ENCODE measurements at regions not wholly inside any gene's neighbourhood (a gene's known extent, or its start where the extent isn't known, plus 50 kb on each side); places are given as distances from the start of the nearest gene placed in this dataset.

- Histone ChIP-seq H3K36me3 (ENCODE audit: control insufficient read depth in 2 of 2, extremely low read depth in 1 of 2, insufficient read depth in 2 of 2, low read length in 2 of 2) (no peaks in the 10 kb centered on the region), H3K9ac (ENCODE audit: control insufficient read depth, extremely low read depth, insufficient read depth, low read length) (no peak overlapping the region), H4K20me1 (ENCODE audit: control insufficient read depth, extremely low read depth, insufficient read depth, low read length) (no peaks in the 10 kb centered on the region), H3K27ac (ENCODE audit: control insufficient read depth, insufficient read depth, low read length) (no peak overlapping the region), H2AFZ (ENCODE audit: control insufficient read depth, low read length) (no peak overlapping the region), H3K4me1 (ENCODE audit: control insufficient read depth, extremely low read depth, insufficient read depth, low read length) (no peaks in the 10 kb centered on the region), H3K79me2 (ENCODE audit: control insufficient read depth, insufficient read depth, low read length) (no peaks in the 10 kb centered on the region), H3K4me2 (ENCODE audit: control insufficient read depth, extremely low read depth, insufficient read depth, low read depth, low read length) (no peak overlapping the region), H3K9me1 (ENCODE audit: control insufficient read depth, extremely low read depth, insufficient read depth, low read length) (no peaks in the 10 kb centered on the region), H3K27me3 (ENCODE audit: control insufficient read depth, extremely low read depth, insufficient read depth, low read length) (no peaks in the 10 kb centered on the region), H3K9me3 (ENCODE audit: control insufficient read depth, low read depth, low read length) (no peaks in the 10 kb centered on the region), H3K4me3 (ENCODE audit: control insufficient read depth in 2 of 3, extremely low read depth in 1 of 3, insufficient read depth in 2 of 3, low read depth in 1 of 3, low read length in 3 of 3) (no peak overlapping the region)
- no peak for FAIRE-seq
- dilution Hi-C loops (cut with MboI; ENCODE audit: extremely low pct_ligation_motif_present, low sequenced_read_pairs) = no loop called here
- no peak for DNase-seq (ENCODE audit: low read depth, low spot score)
- TF ChIP-seq EZH2 (IDR thresholded peaks at IDR 0.05; ENCODE audit: low read length) = no peak
- TF ChIP-seq, protein P1, sequence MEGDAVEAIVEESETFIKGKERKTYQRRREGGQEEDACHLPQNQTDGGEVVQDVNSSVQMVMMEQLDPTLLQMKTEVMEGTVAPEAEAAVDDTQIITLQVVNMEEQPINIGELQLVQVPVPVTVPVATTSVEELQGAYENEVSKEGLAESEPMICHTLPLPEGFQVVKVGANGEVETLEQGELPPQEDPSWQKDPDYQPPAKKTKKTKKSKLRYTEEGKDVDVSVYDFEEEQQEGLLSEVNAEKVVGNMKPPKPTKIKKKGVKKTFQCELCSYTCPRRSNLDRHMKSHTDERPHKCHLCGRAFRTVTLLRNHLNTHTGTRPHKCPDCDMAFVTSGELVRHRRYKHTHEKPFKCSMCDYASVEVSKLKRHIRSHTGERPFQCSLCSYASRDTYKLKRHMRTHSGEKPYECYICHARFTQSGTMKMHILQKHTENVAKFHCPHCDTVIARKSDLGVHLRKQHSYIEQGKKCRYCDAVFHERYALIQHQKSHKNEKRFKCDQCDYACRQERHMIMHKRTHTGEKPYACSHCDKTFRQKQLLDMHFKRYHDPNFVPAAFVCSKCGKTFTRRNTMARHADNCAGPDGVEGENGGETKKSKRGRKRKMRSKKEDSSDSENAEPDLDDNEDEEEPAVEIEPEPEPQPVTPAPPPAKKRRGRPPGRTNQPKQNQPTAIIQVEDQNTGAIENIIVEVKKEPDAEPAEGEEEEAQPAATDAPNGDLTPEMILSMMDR (optimal IDR thresholded peaks at IDR 0.05 in 1 of 3, IDR thresholded peaks at IDR 0.05 in 1 of 3, conservative IDR thresholded peaks at IDR 0.05 in 1 of 3; ENCODE audit: extremely low read depth in 1 of 3, insufficient read depth in 2 of 3, low read length in 3 of 3) = no peak
Measured at GRCh38 chr3:174786825-174787224, 72.3 kb upstream of the NAALADL2 start.

DNA sequence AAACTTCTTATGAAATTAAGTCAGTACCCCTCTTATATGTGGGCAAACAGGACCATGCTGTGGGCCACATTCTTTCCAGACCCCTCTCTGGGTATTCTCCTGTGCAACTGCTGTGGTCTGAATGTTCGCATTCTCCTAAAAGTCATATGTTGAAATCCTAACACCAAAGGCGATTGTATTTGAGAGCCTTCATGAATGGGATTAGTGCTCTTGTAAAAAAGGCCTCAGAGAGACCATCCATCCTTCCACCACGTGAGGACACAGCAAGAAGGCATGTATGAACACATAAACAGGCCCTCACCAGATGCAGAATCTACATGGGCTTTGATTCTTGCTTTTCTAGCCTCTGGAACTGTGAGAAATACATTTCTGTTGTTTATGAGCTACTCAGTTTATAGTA is 68.0 kb upstream of the NAALADL2 start:
- H4K20me1 ChIP-seq (ENCODE audit: control insufficient read depth, extremely low read depth, insufficient read depth, low read length) = no peaks in the 10 kb centered on the region
- H3K27ac ChIP-seq (ENCODE audit: control insufficient read depth, insufficient read depth, low read length) = no peak overlapping the region
- H3K9me3 ChIP-seq (ENCODE audit: control insufficient read depth, low read depth, low read length) = no peaks in the 10 kb centered on the region
- no peak overlapping the region for H3K9ac ChIP-seq (ENCODE audit: control insufficient read depth, extremely low read depth, insufficient read depth, low read length)
- H3K9me1 ChIP-seq (ENCODE audit: control insufficient read depth, extremely low read depth, insufficient read depth, low read length) = no peaks in the 10 kb centered on the region
- H3K27me3 ChIP-seq (ENCODE audit: control insufficient read depth, extremely low read depth, insufficient read depth, low read length) = no peaks in the 10 kb centered on the region
- H3K4me2 ChIP-seq (ENCODE audit: control insufficient read depth, extremely low read depth, insufficient read depth, low read depth, low read length) = no peak overlapping the region
- no peaks in the 10 kb centered on the region for H3K36me3 ChIP-seq (ENCODE audit: control insufficient read depth in 2 of 2, extremely low read depth in 1 of 2, insufficient read depth in 2 of 2, low read length in 2 of 2)
- H3K4me1 ChIP-seq (ENCODE audit: control insufficient read depth, extremely low read depth, insufficient read depth, low read length) = no peaks in the 10 kb centered on the region
- TF ChIP-seq EZH2 (IDR thresholded peaks at IDR 0.05; ENCODE audit: low read length) = no peak
- TF ChIP-seq, protein P1 (optimal IDR thresholded peaks at IDR 0.05 in 1 of 3, IDR thresholded peaks at IDR 0.05 in 1 of 3, conservative IDR thresholded peaks at IDR 0.05 in 1 of 3; ENCODE audit: extremely low read depth in 1 of 3, insufficient read depth in 2 of 3, low read length in 3 of 3) = no peak
- DNase-seq (ENCODE audit: low read depth, low spot score) = no peak
- no peak overlapping the region for H3K4me3 ChIP-seq (ENCODE audit: control insufficient read depth in 2 of 3, extremely low read depth in 1 of 3, insufficient read depth in 2 of 3, low read depth in 1 of 3, low read length in 3 of 3)
- dilution Hi-C loops (cut with MboI; ENCODE audit: extremely low pct_ligation_motif_present, low sequenced_read_pairs) = no loop called here
- no peaks in the 10 kb centered on the region for H3K79me2 ChIP-seq (ENCODE audit: control insufficient read depth, insufficient read depth, low read length)
- H2AFZ ChIP-seq (ENCODE audit: control insufficient read depth, low read length) = no peak overlapping the region
- no peak for FAIRE-seq

Data from keratinocyte (primary cell).